AG04449 (cell line): ENCODE measurements at regions not wholly inside any gene's neighbourhood (a gene's known extent, or its start where the extent isn't known, plus 50 kb on each side); places are given as distances from the start of the nearest gene placed in this dataset.

Experiments used
- CTCF ChIA-PET: fragments of 350-600 bp; formaldehyde crosslinking; extraction: SDS; loops from one replicate; lab custom pipeline; 2021; ENCODE audit warnings: antibody characterized with exemption; lab: Yijun Ruan, JAX
- POLR2A ChIA-PET: fragments of 400-600, 350-600 bp; formaldehyde crosslinking; extraction: SDS; loops from one replicate; lab custom pipeline; 2020; ENCODE audit warnings: antibody characterized with exemption, inconsistent platforms; lab: Yijun Ruan, JAX
- DNase-seq: peaks from one replicate; pipeline ENCODE4 v3.0.0-alpha.2; 2010; ENCODE audit warnings: low read depth, low spot score
- H3K4me3 ChIP-seq: 2 replicates; pipeline ENCODE4 v1.5.1; 2011; ENCODE audit warnings: low read depth, mild to moderate bottlenecking, control low read depth, low read length
- TF ChIP-seq, protein P1 (sequence below): IDR thresholded peaks from one replicate; pipeline ENCODE4 v1.5.1; 2011; ENCODE audit warnings: mild to moderate bottlenecking, moderate library complexity, low read length, control low read depth, inconsistent platforms; ENCODE audit not compliant: insufficient read depth; ENCODE audit errors: missing control alignments

DNA sequence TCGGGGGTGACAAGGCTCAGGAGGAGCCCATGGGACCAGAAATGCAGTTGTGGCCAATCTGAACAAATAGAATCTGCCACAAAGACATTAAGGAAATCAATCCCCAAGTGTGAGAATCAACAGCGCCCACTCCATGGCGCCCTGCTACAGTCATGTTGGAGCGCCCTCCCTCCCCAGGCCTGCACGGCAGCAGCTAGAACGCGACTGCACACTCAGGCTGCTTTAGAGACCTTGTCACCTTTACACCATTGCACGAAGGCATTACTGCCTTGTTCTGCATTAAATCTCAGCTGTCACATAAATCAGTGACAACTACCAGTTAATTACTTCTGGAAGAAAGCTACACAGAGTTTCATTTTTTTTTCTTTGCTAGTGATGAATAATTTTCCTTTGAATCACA is 98.7 kb upstream of the SPIN1 start:
- H3K4me3 ChIP-seq = no peak overlapping the region
- ChIA-PET POLR2A (no interaction called here), CTCF (no interaction called here)
- TF ChIP-seq, protein P1, sequence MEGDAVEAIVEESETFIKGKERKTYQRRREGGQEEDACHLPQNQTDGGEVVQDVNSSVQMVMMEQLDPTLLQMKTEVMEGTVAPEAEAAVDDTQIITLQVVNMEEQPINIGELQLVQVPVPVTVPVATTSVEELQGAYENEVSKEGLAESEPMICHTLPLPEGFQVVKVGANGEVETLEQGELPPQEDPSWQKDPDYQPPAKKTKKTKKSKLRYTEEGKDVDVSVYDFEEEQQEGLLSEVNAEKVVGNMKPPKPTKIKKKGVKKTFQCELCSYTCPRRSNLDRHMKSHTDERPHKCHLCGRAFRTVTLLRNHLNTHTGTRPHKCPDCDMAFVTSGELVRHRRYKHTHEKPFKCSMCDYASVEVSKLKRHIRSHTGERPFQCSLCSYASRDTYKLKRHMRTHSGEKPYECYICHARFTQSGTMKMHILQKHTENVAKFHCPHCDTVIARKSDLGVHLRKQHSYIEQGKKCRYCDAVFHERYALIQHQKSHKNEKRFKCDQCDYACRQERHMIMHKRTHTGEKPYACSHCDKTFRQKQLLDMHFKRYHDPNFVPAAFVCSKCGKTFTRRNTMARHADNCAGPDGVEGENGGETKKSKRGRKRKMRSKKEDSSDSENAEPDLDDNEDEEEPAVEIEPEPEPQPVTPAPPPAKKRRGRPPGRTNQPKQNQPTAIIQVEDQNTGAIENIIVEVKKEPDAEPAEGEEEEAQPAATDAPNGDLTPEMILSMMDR = no peak
- DNase-seq = no peak

DNA sequence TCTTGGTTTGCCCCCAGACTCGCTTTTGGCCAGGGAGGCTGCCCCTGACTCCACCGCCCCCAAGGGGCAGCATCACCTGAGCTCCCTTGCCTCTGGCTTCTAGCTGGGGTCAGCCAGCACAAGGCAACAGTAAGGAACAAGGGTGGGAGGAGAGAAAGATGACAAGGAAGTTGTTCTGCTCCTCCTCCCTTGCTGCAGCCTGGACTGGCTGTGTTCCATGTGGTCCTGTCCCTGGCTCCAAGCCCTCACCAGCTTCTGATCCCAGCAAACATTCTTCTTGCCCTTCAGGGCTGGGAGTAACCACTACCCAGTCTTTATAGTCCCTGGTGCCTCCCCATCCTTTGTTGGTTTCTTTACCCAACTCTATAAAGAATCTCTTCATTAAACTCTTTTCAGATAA is 100.3 kb upstream of the SPIN1 start:
- DNase-seq = no peak
- POLR2A ChIA-PET = no interaction called here
- no peak overlapping the region for H3K4me3 ChIP-seq
- TF ChIP-seq, protein P1 = no peak
- CTCF ChIA-PET = interaction anchor here (1.4 kb wide), 1 partner anchor 65 kb away, joined by 3 read pairs; no protein-coding TSS in a partner anchor

- ChIA-PET CTCF (no interaction called here), POLR2A (no interaction called here)
- no peak overlapping the region for H3K4me3 ChIP-seq
- DNase-seq = no peak
- TF ChIP-seq, protein P1 = no peak
Observed at GRCh38 chr9:88280816-88281382, 107.3 kb upstream of the SPIN1 start.

DNA sequence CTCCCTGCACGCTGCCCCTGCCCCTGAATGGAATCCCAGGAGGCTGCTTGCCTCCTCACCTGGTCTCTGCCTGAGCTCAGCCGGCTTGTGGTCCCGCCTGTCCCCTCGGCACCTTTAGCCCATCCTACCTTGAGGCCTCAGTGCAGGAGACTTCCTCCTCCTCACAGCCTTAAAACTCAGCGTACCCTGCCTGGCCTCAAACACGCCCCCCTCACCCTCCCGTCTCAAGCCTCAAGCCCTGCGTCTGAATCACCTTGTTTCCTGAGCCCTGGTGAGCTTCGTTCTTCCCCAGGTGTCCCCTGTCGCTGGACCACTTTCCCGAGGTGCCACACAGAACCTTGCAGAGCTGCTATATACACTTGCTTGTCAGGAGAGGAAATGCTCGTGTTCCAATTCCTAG is 110.2 kb upstream of the SPIN1 start:
- no peak for DNase-seq
- CTCF ChIA-PET = no interaction called here
- TF ChIP-seq, protein P1 = no peak
- H3K4me3 ChIP-seq = no peak overlapping the region
- POLR2A ChIA-PET = no interaction called here

- H3K4me3 ChIP-seq = no peak overlapping the region
- ChIA-PET POLR2A (no interaction called here), CTCF (interaction anchor here (0.7 kb wide), 1 partner anchor 11 kb away, joined by 3 read pairs; no protein-coding TSS in a partner anchor)
- no peak for DNase-seq
- TF ChIP-seq, protein P1 = no peak
Observed at GRCh38 chr9:88274078-88274477, 114.2 kb upstream of the SPIN1 start.

DNA sequence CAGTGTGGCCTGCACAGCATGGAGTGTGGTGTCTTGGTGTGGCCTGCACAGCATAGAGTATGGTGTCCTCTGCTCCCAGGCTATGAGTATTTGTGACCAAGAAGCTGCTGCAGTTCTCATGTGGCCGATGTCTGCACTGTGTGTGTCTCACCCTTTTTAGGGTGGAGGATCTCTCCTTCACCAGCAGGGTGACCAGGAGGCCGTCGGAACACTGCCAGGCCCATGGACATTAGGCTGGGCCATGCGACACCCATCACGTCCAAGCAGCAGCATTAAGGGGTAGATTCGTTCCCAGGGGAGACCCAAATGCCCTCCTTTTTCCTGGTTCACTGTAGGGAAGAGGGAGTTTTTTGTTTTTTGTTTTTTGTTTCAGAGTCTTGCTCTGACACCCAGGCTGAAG is 115.3 kb upstream of the SPIN1 start:
- no peak overlapping the region for H3K4me3 ChIP-seq
- POLR2A ChIA-PET = no interaction called here
- CTCF ChIA-PET = no interaction called here

More for the DNA sequence above, 115.3 kb upstream of the SPIN1 start:
- TF ChIP-seq, protein P1 = no peak
- DNase-seq = no peak
